ENCODE measurements at regions not wholly inside any gene's neighbourhood (a gene's known extent, or its start where the extent isn't known, plus 50 kb on each side); places are given as distances from the start of the nearest gene placed in this dataset.
"Not testable (repeated sequence)": the region's sequence is repeated elsewhere in the genome, so short reads cannot be mapped to it uniquely, and the experiment has no call there.

GRCh38 chr14:83632375-83632774, 1897.6 kb upstream of the FLRT2 start:
- no peak for DNase-seq

DNA sequence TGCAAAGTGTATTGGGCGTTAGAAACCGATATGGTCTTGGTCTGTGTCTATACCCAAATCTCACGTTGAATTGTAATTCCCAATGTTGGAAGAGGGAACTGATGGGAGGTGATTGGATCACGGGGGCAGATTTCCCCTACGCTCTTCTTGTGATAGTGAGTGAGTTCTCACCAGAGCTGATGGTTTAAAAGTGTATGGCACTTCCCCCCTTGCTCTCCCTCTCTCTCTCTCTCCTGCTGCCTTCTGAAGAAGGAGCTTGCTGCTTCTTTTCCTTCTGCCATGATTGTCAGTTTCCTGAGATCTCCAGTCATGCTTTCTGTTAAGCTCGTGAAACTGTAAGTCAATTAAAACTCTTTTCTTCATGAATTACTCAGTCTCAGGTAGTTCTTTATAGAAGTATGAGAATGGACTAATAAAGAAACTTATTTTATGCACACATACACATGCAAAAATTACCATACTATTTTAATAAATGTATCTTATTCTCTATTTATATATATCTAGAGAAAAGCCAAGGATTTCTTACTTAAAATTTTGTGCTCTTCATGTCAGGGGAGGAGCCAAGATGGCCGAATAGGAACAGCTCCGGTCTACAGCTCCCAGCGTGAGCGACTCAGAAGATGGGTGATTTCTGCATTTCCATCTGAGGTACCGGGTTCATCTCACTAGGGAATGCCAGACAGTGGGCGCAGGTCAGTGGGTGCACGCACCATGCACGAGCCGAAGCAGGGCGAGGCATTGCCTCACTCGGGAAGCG, 1891.0 kb upstream of the FLRT2 start:
- no peak for DNase-seq

DNA sequence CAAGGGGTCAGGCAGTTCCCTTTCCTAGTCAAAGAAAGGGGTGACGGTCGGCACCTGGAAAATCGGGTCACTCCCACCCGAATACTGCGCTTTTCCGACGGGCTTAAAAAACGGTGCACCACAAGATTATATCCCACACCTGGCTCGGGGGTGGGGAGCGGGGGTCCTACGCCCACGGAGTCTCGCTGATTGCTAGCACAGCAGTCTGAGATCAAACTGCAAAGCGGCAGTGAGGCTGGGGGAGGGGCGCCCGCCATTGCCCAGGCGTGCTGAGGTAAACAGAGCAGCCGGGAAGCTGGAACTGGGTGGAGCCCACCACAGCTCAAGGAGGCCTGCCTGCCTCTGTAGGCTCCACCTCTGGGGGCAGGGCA, 1890.5 kb upstream of the FLRT2 start:
- DNase-seq = not testable (repeated sequence)

DNA sequence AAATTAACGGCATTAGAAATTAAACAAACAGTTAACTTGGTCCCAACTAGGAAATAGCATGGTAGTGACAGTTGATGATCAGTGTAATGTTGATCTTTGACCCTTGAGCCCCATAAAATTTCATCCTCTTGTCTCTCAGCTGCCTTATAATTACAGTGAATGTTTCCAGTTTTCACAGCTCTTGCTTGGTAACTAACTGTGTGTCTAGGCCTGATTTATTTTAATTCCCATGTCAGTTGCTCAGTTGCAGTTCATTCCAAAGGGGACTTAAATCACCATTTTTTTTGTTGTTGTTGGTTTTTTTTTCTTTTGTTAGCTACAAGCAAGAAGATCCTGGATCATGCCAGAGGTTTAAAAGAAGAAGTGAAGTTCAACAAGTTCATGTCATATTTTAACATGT, 1883.7 kb upstream of the FLRT2 start:
- DNase-seq = no peak

- DNase-seq = no peak
These were observed 1869.3 kb upstream of the FLRT2 start for GRCh38 chr14:83660597-83660996.

- no peak for DNase-seq
These were observed 1865.6 kb upstream of the FLRT2 start for GRCh38 chr14:83664389-83664788.

DNA sequence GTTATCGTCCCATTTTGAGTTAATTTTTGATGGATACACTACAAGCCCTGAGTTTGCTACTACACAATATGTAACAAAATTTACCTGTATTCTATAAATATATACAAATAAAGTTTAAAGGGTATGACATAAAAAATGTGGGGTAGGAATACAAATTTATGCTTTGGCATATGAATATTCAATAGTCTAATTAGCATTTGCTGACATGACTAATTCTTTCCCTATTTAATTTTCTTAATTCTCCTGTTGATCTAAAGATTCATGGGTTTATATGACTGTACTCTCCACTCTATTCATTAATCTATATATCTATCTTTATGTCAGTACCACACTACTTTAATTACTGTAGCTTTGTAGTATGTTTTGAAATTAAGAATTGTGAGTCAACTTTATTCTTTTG, 1840.7 kb upstream of the FLRT2 start:
- no peak for DNase-seq

DNA sequence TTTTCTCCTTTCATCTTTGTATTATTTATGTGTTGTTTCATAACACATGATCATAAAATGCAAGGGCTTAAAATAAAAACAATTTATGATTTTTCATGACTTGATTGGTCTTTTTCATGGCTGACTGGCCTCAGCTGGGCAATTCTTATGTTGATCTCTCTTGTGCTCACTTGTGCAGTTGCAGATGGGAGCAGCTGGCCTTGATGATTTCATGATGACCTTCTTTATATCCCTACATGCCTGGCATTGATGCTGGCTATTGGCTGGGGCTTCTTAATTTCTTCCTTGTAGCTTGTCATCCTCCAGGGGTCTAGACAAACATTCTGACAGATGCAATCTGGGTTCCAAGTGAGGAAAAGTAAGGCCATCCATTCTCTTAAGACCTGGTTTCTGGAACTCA, 1832.8 kb upstream of the FLRT2 start:
- no peak for DNase-seq

GRCh38 chr14:83702619-83703018, 1827.3 kb upstream of the FLRT2 start:
- no peak for DNase-seq

DNA sequence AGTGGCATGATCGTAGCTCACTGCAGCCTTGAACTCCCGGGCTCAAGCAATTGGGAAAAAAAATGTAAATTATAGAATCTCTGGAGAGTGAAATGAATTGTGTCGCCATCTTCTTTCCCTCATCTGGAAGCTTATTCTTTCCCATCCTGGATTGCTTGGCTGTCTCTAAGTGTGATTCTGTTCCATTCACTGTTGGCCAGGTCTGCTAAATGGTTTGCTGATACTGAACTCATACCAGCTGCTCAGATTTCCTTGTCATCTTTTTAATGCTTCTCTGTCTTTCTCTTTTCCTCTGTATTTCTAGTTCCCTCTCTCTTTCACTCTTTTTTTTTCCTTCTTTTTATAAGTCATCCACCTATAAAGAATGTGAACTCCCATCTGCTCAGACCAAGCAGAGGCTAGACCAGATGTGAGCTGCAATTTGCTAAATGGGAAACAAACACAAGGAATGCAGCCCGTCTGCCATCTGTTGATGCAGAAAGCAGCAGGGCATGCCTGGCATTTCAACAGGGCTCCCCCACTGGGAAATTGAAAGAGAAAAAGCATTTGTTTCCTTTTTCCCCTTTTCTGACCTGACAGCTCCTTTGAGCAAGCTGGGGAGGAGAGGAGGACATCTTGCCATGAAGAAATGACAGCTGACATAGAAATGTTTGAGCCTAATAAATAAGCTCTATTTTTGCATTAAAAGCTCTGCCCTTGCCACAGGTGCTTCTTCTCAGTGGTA, 1823.6 kb upstream of the FLRT2 start:
- no peak for DNase-seq

GRCh38 chr14:83707056-83707455, 1822.9 kb upstream of the FLRT2 start:
- DNase-seq = no peak

GRCh38 chr14:83709116-83709515, 1820.8 kb upstream of the FLRT2 start:
- no peak for DNase-seq

GRCh38 chr14:83711046-83711445, 1818.9 kb upstream of the FLRT2 start:
- DNase-seq = no peak

GRCh38 chr14:83712418-83713129, 1817.4 kb upstream of the FLRT2 start:
- no peak for DNase-seq

- no peak for DNase-seq
These were observed 1816.2 kb upstream of the FLRT2 start for GRCh38 chr14:83713732-83714131.

GRCh38 chr14:83714151-83714550, 1815.8 kb upstream of the FLRT2 start:
- DNase-seq = no peak

- not testable (repeated sequence) for DNase-seq
These were observed 1810.5 kb upstream of the FLRT2 start for GRCh38 chr14:83719435-83719834.

GRCh38 chr14:83733670-83734069, 1796.3 kb upstream of the FLRT2 start:
- no peak for DNase-seq

- no peak for DNase-seq
These were observed 1795.5 kb upstream of the FLRT2 start for GRCh38 chr14:83734431-83734830.

DNA sequence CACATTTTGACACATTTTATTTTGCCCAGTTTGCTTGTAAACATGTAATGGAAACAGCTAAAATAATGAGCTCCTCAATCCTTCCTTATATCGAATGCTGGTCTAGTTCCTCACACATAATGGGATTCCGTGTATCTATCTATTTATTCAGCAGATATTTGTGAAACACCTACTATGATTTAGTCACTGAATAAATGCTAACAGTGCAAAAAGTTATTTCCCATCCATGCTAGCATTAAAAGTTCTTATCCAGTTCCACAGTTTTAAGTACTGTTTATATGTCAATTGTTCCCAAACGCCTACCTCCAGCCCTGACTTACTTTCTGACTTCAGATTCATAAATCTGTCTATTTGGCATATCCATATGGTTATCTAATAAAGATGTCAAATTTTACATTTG, 1788.7 kb upstream of the FLRT2 start:
- no peak for DNase-seq

- DNase-seq = no peak
These were observed 1785.7 kb upstream of the FLRT2 start for GRCh38 chr14:83744224-83744623.

- no peak for DNase-seq
These were observed 1785.1 kb upstream of the FLRT2 start for GRCh38 chr14:83744891-83745290.

GRCh38 chr14:83746336-83746735, 1783.6 kb upstream of the FLRT2 start:
- DNase-seq = no peak

Measured in amygdala (tissue), 56 donors.